HCT116 (cell line): ENCODE measurements at regions not wholly inside any gene's neighbourhood (a gene's known extent, or its start where the extent isn't known, plus 50 kb on each side); places are given as distances from the start of the nearest gene placed in this dataset.

ENCODE experiments used
- CEBPB ChIP-seq: IDR thresholded peaks from 2 replicates; pipeline ENCODE4 v1.6.1; 2012; ENCODE audit warnings: low read depth
- EZH2 ChIP-seq: fragments of 200-600 bp; sonication (generic); IDR thresholded peaks from 2 replicates; pipeline ENCODE4 v1.6.1; 2017; ENCODE audit warnings: antibody characterized with exemption, mixed run types
- JUND ChIP-seq: IDR thresholded peaks from 2 replicates; pipeline ENCODE4 v1.6.1; 2012
- POLR2A ChIP-seq: IDR thresholded peaks from 2 replicates; pipeline ENCODE4 v1.7.0; 2011; ENCODE audit warnings: borderline replicate concordance; ENCODE audit not compliant: insufficient read depth, insufficient read length; ENCODE audit errors: extremely low read depth
- POLR2AphosphoS5 ChIP-seq: IDR thresholded peaks from 2 replicates; pipeline ENCODE4 v1.6.1; 2011; ENCODE audit warnings: mild to moderate bottlenecking, low read depth, low read length, moderate library complexity
- REST ChIP-seq: IDR thresholded peaks from 2 replicates; pipeline ENCODE4 v1.6.1; 2012; ENCODE audit warnings: low read depth
- SIN3A ChIP-seq: IDR thresholded peaks from 2 replicates; pipeline ENCODE4 v1.6.1; 2012; ENCODE audit warnings: low read depth
- SP1 ChIP-seq: IDR thresholded peaks from 2 replicates; pipeline ENCODE4 v1.6.1; 2012; ENCODE audit warnings: low read depth
- SRF ChIP-seq: IDR thresholded peaks from 2 replicates; pipeline ENCODE4 v1.6.1; 2012; ENCODE audit warnings: low read depth
- TCF7L2 ChIP-seq: IDR thresholded peaks from 2 replicates; pipeline ENCODE4 v1.7.0; 2011; ENCODE audit warnings: borderline replicate concordance, inconsistent platforms; ENCODE audit not compliant: insufficient read depth, insufficient read length; ENCODE audit errors: extremely low read depth
- ZBTB33 ChIP-seq: IDR thresholded peaks from 2 replicates; pipeline ENCODE4 v1.6.1; 2011; ENCODE audit warnings: mild to moderate bottlenecking, low read length, moderate library complexity; ENCODE audit not compliant: insufficient replicate concordance; ENCODE audit errors: extremely low read depth
- TF ChIP-seq, protein P1 (sequence below), 3 experiments: fragments of 200-600 bp in 1 of 3; sonication (generic) in 1 of 3; IDR thresholded peaks in 2 of 3; conservative IDR thresholded peaks in 1 of 3; 2 replicates each; pipeline ENCODE4 v1.5.1; 2012 to 2017; ENCODE audit warnings: low read depth in 2 of 3, low read length in 2 of 3, antibody characterized with exemption in 1 of 3, borderline replicate concordance in 1 of 3, control low read depth in 1 of 3, mild to moderate bottlenecking in 1 of 3, mixed read lengths in 1 of 3, mixed run types in 1 of 3, moderate library complexity in 1 of 3; ENCODE audit not compliant: insufficient read depth in 1 of 3
- TF ChIP-seq, protein P2 (sequence below): IDR thresholded peaks from 2 replicates; pipeline ENCODE4 v1.6.1; 2012

DNA sequence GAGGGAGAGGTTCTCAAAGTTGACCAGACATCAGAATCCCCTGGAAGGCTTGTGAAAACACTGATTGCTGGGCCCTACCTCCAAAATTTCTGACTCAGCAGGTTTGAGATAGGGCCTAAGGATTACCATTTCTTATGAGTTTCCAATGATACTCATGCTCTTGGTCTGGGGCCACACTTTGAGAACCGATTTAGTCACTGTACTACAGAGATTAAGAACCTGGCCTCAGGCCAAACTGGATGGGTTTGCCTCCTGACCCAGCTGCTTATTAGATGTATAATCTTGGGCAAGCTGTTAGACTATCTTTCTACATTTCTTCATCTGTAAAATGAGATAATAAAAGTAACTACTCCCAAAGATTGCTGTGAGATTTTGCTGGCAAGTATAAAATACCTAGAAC lies 77.1 kb upstream of the SCIN start:
- TF ChIP-seq, protein P1, sequence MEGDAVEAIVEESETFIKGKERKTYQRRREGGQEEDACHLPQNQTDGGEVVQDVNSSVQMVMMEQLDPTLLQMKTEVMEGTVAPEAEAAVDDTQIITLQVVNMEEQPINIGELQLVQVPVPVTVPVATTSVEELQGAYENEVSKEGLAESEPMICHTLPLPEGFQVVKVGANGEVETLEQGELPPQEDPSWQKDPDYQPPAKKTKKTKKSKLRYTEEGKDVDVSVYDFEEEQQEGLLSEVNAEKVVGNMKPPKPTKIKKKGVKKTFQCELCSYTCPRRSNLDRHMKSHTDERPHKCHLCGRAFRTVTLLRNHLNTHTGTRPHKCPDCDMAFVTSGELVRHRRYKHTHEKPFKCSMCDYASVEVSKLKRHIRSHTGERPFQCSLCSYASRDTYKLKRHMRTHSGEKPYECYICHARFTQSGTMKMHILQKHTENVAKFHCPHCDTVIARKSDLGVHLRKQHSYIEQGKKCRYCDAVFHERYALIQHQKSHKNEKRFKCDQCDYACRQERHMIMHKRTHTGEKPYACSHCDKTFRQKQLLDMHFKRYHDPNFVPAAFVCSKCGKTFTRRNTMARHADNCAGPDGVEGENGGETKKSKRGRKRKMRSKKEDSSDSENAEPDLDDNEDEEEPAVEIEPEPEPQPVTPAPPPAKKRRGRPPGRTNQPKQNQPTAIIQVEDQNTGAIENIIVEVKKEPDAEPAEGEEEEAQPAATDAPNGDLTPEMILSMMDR (IDR thresholded peaks at IDR 0.05 in 2 of 3, conservative IDR thresholded peaks at IDR 0.05 in 1 of 3; ENCODE audit: borderline replicate concordance in 1 of 3, insufficient read depth in 1 of 3, low read depth in 2 of 3, low read length in 2 of 3) = no peak
- TF ChIP-seq POLR2A = no peak
- no peak for TF ChIP-seq CEBPB
- no peak for TF ChIP-seq SRF
- no peak for TF ChIP-seq TCF7L2
- no peak for TF ChIP-seq REST
- TF ChIP-seq SP1 = no peak
- TF ChIP-seq JUND = no peak
- no peak for TF ChIP-seq ZBTB33
- TF ChIP-seq POLR2AphosphoS5 = no peak
- TF ChIP-seq EZH2 = no peak
- TF ChIP-seq SIN3A = no peak
- TF ChIP-seq, protein P2, sequence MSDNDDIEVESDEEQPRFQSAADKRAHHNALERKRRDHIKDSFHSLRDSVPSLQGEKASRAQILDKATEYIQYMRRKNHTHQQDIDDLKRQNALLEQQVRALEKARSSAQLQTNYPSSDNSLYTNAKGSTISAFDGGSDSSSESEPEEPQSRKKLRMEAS = no peak
